ENCODE measurements at regions not wholly inside any gene's neighbourhood (a gene's known extent, or its start where the extent isn't known, plus 50 kb on each side); places are given as distances from the start of the nearest gene placed in this dataset.

DNA sequence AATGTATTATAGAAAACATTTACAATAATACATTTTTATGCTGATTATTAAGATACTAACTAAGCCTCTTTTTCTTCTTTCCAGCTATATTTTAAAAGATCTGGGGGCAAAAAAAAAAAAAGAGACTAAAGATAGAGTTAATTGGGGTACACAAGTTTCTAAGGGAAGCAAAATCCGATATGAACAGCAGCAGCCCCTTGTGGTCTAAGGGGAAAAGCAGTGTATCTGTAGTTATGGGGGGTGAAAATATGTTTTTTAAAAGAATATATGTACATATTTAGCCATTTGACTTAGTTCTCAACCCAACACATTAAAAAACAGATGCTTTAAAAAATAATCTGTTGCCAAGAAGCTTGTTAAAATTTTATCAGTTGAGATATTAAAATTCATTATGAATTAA, 134.3 kb upstream of the POU5F2 start:
- no peak for DNase-seq

DNA sequence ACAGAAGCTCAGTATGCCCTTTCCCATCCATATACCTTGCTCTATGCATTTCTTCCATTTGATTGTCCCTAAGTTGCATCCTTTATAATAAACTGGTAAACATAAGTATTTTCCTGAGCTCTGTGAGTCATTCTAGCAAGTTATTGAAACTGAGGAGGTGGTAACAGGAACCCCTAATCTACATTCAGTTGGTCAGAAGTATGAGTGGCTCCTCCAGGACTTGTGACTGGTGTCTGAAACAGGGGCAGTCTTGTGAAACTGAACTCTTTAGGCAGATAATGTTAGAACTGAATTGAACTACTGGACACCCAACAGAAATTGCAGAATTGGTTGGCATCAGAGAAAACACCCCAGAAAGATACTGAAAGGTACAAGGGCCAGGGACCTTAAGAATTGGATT, 133.1 kb upstream of the POU5F2 start:
- no peak for DNase-seq

DNA sequence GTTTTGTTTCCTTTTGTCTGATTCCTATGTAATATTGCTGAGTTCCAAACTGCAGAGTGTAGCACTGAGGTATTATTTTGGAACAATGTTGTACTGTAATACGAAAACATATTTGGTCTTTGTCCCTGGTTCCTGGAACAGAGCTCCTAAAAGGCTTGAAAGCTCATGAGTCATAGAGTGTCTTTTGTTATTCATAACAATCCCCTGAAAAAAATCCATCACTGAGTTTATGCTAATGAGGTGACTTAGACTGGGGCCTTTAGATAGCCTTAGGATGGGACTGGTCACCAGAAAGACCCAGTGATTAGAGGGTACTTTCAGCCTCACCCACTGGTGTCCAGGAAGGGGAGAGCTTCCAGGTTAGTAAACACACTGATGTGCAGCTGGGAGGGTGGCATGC, 132.7 kb upstream of the POU5F2 start:
- DNase-seq = no peak

DNA sequence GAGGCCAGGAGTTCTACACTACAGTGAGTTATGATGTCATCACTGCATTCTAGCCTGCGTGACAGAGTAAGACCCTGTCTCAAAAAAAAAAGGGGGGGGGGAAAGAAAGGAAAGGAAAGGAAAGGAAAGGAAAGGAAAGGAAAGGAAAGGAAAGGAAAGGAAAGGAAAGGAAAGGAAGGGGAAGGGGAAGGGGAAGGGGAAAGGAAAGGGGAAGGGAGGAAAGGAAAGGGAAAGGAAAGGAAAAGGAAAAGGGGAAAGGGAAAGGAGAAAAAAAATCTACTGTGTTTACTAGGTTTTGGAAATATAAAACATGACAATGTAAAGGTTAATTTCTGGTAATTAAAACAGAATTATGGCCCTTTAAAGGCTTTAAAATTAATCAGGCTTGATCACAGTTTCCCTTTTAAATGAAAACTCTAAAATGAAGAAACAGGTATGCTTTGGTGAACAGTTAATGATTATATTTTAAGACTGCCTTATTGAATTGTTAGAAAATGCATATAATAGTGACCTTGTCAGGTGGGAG, 131.9 kb upstream of the POU5F2 start:
- no peak for DNase-seq

DNA sequence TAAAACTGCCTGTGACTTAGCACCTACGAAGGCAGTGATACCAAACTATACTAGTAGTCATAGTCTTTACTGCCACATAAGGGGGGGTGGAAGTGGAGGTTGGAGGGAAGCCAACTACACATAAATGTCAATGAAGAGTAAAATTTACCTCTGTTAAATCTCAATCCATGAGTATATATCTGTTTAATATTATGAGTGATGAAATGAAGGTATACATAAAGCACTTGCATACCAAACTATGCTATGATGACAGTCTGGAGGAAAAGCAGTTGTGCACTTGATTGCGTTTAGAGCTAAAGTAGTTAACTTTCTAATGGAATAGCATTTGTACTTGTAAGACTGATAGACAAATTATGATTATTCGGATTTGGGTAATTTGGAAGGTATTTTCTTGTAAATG, 129.2 kb upstream of the POU5F2 start:
- DNase-seq = no peak

DNA sequence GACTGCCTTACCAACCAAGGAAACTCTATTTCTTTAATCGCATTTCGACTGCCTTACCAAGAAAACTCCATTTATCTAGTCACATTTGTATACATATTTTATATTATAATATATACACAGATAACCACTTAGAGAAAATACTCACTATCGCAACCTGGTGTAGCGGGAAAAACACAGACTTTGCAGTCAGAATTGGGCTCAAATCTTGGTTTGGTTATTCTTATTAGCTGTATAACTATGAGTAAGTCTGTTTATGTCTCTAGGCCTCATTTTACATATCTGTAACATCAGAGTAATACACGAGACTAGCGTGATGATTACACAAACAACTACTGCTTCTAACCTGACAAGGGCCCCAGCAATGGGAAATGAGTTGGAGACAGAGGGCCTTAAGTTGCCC, 127.5 kb upstream of the POU5F2 start:
- no peak for DNase-seq

DNA sequence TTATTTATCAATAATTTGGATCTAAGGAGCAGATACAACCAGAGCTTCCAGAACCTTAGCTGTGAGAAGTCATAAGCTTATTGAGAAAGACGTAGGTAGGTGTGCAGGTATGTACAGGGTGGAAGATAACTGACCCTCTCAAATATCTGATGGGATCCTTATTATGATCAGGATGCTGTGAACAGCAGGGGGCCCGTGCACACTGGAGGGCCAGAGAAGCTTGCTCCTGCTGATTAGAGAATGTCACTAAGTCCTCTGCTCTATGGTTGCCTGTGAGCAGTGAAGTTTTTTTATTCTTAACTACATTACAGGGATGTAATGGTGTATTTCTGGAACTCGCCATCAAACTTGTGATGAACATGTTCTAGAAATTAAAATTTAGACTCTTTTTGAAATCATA, 108.9 kb upstream of the POU5F2 start:
- DNase-seq = no peak

DNA sequence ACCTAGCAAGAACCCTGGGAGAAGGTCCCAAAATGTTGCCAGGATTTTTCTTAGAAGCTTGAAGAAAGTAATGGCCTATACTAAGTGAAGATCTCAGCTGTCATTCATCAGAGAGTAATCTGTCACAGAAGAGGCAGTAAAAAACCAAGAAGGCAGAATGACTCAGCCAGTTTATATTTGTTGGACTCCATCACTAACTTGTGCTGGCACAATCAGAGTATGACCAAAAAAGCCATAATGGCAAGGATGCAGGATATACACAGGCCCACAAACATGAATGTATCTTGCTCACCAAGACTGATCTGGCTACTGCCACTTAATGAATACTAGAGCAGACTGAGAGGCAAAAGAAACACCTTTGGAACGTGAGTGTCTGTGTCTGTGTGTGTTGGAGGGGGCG, 104.0 kb upstream of the POU5F2 start:
- DNase-seq = no peak

DNA sequence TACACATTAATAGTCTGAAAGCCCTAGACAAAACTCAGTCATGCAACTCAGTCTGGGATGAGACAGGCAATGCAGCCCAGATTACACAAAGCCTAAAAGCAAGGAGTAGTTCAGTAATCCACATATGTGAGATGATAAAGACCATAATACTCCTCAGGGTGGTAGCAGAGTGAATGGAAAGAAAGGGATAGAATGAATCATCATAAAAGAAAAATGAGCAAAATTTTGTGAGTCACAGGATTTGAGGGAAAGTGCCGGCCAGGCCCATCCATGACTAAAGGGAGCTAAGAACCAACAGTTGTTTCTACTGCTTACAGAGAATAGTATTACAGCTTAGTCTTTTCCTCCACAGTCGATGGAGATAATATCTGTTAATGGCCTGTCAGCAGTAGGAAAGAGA, 90.0 kb upstream of the POU5F2 start:
- DNase-seq = no peak

DNA sequence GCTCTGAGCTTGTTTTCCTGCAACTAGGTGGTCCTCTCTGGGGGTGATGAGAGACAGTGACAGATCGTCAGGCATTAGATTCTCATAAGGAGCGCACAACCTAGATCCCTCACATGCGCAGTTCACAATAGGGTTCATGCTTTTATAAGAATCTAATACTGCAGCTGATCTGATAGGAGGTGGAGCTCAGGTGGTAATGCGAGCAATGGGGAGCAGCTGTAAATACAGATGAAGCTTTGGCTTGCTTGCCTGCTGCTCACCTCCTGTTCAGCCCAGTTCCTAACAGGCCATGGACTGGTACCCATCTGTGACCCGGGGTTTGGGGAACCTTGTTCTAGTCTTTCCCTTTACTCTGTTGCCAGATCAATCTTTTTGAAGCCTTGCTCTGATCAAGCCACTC, 89.5 kb upstream of the POU5F2 start:
- no peak for DNase-seq

DNA sequence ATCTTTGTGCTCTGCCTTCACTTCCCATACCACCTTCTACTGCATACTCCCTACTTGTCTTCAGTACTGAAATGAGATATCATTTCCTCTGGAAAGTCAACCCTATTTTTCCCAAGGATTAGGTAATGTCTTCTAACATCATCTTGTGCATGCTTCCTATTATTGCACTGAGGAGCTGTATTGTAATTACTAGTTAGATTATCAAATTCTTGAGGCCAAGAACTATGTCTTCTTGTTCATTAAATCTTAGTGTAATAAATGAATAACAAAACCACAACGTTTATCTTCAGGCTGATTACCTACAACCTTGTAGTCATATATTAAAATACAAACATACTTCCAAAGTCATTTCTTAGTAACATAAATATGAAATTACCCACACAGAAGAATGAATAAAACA, 87.9 kb upstream of the POU5F2 start:
- DNase-seq = no peak

DNA sequence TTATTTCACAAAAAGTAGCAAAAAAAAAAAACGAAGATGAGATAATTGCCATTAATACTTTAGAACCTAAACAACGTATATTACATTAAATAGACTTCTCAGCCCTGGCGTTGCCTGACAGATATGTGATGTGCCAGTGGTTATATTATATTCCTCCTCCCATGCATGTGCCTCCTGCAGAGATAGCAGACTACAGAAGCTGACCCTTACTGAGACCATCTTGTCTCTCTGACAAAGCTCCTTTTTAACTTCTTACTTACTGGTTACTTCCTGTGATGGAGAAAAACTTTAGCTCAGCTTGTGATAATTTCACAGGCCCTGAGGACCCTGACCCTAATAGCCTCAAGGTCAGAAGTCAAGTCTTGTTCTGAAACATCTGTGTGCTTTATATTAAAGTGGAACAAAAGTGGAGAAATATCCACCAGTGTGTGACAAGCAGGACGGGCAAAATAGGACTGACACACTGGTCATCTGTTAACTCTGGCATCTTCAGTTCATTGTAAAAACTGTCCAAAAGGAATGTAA, 80.6 kb upstream of the POU5F2 start:
- no peak for DNase-seq

DNA sequence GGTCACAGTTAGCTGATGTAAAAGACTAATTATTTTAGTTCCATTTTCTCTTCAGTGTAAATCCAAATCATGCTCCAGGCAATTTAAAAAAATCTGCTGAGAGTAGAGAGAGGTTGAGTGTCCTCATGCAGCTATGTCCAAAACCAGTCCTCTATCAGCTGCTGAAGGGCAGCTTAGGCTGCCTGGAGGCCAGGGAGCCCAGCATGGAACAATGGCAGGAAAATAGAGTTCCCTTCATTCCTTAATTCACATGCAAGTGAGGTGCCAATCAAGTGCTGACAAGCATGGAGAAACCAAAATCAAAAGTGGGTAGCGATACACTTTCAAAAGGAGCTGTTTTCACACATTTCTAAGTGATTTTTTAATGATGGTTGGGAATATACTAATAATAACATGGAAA, 78.3 kb upstream of the POU5F2 start:
- no peak for DNase-seq

DNA sequence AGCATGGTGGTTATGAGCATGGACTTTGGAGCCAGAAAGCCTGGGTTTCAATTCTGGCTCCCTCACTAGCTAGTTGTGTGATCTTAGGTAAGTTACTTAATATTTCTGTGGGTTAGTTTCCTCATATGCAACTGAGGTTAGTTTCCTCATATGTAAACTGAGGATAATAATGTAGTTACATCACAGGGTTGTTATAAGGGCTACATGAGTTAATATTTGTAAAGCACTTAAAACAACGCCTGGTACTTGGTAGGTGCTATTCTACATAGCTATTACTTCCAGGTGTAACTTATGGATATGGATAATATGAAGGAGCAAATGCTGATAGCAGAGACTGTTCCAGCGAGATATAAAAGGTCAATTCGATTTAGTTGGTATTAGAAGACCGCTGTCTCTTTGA, 69.4 kb upstream of the POU5F2 start:
- DNase-seq = no peak

DNA sequence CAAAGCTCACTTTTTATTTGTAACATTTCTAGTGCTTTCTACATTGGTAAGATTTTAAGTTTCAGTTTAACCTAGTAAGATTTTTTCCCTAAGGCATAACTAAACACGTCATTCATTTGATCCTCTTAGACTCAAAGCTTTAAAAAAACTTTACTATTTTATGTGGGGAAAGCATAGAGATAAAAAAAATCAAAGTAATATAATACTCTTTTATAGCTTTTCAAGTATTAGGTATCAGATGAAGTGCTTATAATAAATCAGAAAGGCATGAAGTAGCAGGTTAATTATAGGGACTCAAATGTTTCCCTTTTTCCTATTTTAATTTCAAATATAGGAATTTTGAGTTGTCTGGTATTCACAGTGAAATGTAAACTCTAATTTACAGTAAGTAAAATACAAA, 68.0 kb upstream of the POU5F2 start:
- no peak for DNase-seq

DNA sequence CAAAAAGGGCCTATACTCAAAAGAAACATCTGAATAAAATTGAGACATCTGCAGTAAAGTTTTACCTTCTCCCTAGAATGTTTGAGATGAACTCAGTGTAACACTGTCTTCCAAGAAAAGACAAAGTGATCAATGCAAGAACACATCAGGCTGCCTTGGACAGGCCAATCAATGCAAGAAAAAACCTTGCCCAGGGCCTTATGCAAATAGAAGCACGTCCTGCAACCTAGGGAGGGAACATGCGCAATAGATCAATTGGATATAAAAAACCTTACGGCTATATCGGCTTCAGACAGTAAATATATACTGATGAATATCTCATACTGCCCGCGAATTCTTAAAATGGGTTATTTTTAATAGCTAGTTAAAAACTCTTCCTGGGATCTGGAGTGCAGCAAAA, 66.4 kb upstream of the POU5F2 start:
- DNase-seq = no peak

DNA sequence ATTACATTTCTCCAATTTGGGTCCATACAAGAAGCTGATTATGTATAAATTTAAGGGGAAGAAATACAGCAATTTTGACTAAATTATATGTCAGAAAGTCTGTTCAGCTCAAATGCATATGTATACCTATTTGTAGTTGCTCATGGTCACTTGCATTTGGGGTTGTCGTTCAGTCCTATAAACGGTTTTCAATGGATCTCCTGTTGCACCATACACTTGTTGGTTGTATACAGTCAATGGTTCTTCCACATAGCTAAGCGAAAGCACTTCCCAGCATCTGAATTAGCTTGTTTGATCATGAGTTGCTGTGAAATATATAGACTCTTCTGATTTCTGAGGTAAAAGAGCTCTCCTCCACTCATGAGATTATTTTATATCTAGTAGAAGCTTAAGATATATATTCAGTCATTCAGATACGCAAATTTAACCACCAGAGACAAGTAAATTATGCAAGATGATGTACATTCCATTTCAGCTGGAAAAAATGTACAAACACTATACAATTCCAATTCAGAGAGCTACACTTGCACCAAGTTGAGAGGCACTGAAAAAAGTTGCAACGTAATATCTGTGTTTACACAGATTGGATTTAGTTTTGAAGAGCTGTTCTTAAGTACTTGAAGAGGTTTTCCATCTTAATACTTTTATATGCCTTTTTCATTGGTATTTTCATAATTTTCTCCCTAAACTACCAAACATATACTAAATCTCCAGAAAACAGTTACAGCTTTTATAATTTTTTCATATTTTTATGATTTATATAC, 64.4 kb upstream of the POU5F2 start:
- no peak for DNase-seq

DNA sequence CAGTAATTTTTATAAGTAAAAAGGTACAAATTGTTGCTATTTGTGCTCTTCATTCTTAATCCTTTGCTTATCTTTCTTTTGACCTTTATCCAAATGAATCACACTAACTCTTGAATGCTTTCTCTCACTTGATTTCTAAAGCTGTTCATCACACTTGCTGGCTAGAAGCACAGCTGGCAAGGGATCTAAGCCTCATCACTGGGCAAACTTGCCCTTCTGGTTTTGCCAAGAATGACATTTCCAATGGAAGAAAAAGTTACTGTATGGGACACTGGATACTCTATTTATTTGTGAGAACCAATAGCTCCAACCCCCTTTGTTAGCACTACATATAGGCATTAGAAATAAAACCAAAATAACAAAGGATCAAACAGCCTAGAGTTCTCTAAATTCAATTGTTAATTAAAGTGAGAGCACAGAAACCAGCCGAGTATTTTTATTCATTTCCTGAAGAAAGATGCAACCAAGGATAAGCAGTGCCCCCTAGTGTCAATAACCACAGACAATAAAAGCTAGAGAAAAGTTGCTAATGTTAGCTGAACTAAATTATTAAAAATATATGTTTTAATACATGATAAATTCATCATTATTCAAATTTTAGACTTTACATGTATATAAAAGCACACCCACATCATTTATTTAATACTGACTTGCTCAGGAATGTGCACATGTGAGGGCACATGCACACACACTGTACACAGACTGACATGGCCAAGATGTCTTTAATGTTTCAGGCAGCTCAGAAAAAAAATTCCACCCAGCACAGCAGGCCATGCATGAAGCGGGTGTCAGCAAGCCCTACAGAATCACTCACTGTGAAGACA, 59.8 kb upstream of the POU5F2 start:
- peak; percentile 21 for DNase-seq

DNA sequence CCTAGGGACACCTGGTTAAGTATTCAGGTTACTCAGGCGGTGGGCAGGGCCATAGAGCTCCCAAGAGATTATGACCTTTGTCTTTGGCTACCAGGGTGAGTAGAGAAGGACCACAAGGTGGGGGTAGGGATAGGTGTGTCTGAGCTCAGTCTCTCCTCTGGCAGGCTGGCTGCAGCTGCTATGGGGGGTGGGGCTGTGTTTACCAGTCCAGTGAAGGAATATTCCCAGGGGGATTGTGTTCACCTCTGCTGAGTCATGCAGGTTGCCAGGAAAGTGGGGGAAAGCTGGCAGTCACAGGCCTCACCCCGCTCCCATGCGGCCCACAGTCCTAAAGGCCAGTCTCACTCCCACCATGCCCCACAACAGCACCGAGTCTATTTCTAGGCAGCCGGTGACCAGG, 53.6 kb upstream of the POU5F2 start:
- no peak for DNase-seq

DNA sequence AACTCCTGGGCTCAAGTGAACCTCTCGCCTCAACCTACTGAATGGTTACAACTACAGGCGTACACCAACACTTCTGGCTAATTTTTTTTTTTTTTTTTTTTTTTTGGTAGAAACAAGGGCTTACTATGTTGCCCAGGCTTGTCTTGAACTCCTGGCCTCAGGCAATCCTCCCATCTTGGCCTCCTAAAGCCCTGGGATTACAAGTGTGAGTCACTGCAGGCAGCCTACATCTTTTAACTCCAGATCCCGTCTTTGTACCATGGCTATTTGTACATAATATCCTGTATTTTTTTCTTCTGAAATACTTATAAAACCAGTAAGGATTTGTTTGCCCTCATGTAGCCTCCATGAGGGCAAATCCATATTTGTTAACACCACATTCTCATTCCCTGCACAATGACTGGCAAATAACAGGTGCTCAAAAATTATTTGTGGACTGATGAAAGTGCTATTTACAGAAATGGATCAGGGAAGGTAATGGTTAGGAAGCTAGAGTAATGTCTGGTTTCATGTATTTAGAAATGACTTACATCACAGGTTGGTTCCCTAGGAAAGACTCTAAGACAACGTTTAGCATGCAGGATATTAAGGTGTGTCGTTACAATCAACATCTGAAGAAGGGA, 51.9 kb upstream of the POU5F2 start:
- no peak for DNase-seq

DNA sequence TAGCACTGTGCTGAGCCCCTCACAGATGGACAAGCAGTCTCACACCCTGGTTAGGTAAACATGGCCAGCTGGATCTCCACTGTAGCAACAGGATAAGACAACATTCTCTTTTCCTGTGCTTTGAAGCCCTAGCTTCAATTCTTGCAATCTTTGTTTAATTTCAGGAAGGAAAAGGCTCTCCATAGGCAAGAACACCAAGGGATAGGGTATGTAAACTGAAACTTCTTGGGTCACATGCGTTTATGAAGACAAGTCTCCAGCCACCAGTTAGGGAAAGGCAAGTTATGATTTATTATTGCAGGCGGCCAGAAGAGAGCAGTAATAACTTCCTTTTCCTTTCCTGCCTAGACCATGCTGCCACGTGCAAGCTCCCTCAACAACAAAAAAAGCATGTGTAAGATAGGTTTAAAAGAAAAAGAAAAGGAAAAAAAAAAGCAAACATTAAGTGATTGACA, 50.1 kb upstream of the POU5F2 start:
- no peak for DNase-seq
